Fibroblast of lung (primary cell): ENCODE measurements at regions not wholly inside any gene's neighbourhood (a gene's known extent, or its start where the extent isn't known, plus 50 kb on each side); places are given as distances from the start of the nearest gene placed in this dataset.
"Not testable (repeated sequence)": the region's sequence is repeated elsewhere in the genome, so short reads cannot be mapped to it uniquely, and the experiment has no call there.

Source experiments
- DNase-seq, 2 donors: peaks; one replicate each; pipeline versions ENCODE4 v3.0.0 to v3.0.0-alpha.2; 2010; ENCODE audit warnings: low read depth in 2 of 2
- H2AFZ ChIP-seq: 2 replicates; pipeline ENCODE4 v1.5.1; 2012; ENCODE audit warnings: low read length, control low read depth, inconsistent platforms
- H3K27ac ChIP-seq: 2 replicates; pipeline ENCODE4 v1.5.1; 2011; ENCODE audit warnings: low read length, control low read depth; ENCODE audit not compliant: insufficient read depth
- H3K27me3 ChIP-seq: 2 replicates; pipeline ENCODE4 v1.5.1; 2011; ENCODE audit warnings: mild to moderate bottlenecking, low read length; ENCODE audit not compliant: control insufficient read depth, insufficient read depth
- H3K36me3 ChIP-seq: 2 replicates; pipeline ENCODE4 v1.5.1; 2011; ENCODE audit warnings: low read length; ENCODE audit not compliant: control insufficient read depth, insufficient read depth
- H3K4me1 ChIP-seq: 2 replicates; pipeline ENCODE4 v1.5.1; 2011; ENCODE audit warnings: low read length; ENCODE audit not compliant: control insufficient read depth, insufficient read depth; ENCODE audit errors: extremely low read depth
- H3K4me2 ChIP-seq: 2 replicates; pipeline ENCODE4 v1.5.1; 2011; ENCODE audit warnings: low read length, control low read depth; ENCODE audit not compliant: insufficient read depth; ENCODE audit errors: extremely low read depth
- H3K4me3 ChIP-seq, 4 experiments: fragments of 200-600 bp in 1 of 4; sonication (generic) in 1 of 4; replicated peaks in 1 of 4; 2 replicates each; pipeline ENCODE4 v1.5.1; 2011 to 2016; ENCODE audit warnings: low read length in 4 of 4, low read depth in 3 of 4, mild to moderate bottlenecking in 3 of 4, control low read depth in 2 of 4, inconsistent platforms in 1 of 4, mixed read lengths in 1 of 4; ENCODE audit not compliant: insufficient read depth in 1 of 4; ENCODE audit errors: control extremely low read depth in 1 of 4
- H3K79me2 ChIP-seq: 2 replicates; pipeline ENCODE4 v1.5.1; 2012; ENCODE audit warnings: mild to moderate bottlenecking, low read length, inconsistent platforms; ENCODE audit not compliant: control insufficient read depth, insufficient read depth
- H3K9ac ChIP-seq: 2 replicates; pipeline ENCODE4 v1.5.1; 2011; ENCODE audit warnings: mild to moderate bottlenecking, low read length, control low read depth; ENCODE audit not compliant: insufficient read depth
- H3K9me3 ChIP-seq: 2 replicates; pipeline ENCODE4 v1.5.1; 2012; ENCODE audit warnings: low read depth, low read length; ENCODE audit not compliant: control insufficient read depth, insufficient read depth
- H4K20me1 ChIP-seq: 2 replicates; pipeline ENCODE4 v1.5.1; 2011; ENCODE audit warnings: low read length; ENCODE audit not compliant: control insufficient read depth, insufficient read depth; ENCODE audit errors: extremely low read depth
- EZH2 ChIP-seq: IDR thresholded peaks from 2 replicates; pipeline ENCODE4 v1.5.1; 2012; ENCODE audit warnings: low read length, control low read depth, mild to moderate bottlenecking; ENCODE audit errors: missing control alignments
- TF ChIP-seq, protein P1 (sequence below), 2 donors: IDR thresholded peaks in 1 of 2; conservative IDR thresholded peaks in 1 of 2; 1 replicate in 1 of 2; 2 replicates in 1 of 2; pipeline ENCODE4 v1.5.1; 2011 to 2012; ENCODE audit warnings: low read length in 2 of 2, control low read depth in 1 of 2, inconsistent platforms in 1 of 2, low read depth in 1 of 2, mild to moderate bottlenecking in 1 of 2

DNA sequence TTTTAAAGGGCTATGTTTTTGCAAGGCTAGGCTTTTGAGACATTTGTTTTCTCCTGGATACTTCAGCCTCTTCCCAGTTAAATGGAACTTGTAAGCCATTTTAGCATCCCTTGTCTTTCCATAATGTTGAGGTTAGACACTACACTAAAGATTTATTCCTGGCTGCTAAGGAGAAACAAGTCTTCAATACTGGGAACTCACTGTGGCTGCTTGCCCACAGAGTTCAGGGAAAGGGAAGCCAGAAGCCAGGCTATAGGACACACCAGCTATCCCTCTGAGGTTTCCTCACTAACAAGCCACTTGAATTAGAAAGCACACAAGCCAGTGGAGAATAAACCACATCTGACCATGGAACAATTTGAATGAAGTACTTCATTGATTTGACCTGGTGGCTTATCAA is 421.7 kb upstream of the CHRM2 start:
- H3K9me3 ChIP-seq = no peaks in the 10 kb centered on the region
- H3K4me1 ChIP-seq = no peaks in the 10 kb centered on the region
- H3K27me3 ChIP-seq = no peaks in the 10 kb centered on the region
- DNase-seq = no peak
- no peak overlapping the region for H3K4me3 ChIP-seq
- H3K79me2 ChIP-seq = no peaks in the 10 kb centered on the region
- H3K9ac ChIP-seq = no peak overlapping the region
- no peak overlapping the region for H3K27ac ChIP-seq
- no peaks in the 10 kb centered on the region for H4K20me1 ChIP-seq
- H3K36me3 ChIP-seq = no peaks in the 10 kb centered on the region
- H3K4me2 ChIP-seq = no peak overlapping the region
- H2AFZ ChIP-seq = no peak overlapping the region
- TF ChIP-seq, protein P1, sequence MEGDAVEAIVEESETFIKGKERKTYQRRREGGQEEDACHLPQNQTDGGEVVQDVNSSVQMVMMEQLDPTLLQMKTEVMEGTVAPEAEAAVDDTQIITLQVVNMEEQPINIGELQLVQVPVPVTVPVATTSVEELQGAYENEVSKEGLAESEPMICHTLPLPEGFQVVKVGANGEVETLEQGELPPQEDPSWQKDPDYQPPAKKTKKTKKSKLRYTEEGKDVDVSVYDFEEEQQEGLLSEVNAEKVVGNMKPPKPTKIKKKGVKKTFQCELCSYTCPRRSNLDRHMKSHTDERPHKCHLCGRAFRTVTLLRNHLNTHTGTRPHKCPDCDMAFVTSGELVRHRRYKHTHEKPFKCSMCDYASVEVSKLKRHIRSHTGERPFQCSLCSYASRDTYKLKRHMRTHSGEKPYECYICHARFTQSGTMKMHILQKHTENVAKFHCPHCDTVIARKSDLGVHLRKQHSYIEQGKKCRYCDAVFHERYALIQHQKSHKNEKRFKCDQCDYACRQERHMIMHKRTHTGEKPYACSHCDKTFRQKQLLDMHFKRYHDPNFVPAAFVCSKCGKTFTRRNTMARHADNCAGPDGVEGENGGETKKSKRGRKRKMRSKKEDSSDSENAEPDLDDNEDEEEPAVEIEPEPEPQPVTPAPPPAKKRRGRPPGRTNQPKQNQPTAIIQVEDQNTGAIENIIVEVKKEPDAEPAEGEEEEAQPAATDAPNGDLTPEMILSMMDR (conservative IDR thresholded peaks at IDR 0.05 in 1 of 2, IDR thresholded peaks at IDR 0.05 in 1 of 2; ENCODE audit: low read depth in 1 of 2, low read length in 2 of 2) = no peak
- TF ChIP-seq EZH2 = no peak

DNA sequence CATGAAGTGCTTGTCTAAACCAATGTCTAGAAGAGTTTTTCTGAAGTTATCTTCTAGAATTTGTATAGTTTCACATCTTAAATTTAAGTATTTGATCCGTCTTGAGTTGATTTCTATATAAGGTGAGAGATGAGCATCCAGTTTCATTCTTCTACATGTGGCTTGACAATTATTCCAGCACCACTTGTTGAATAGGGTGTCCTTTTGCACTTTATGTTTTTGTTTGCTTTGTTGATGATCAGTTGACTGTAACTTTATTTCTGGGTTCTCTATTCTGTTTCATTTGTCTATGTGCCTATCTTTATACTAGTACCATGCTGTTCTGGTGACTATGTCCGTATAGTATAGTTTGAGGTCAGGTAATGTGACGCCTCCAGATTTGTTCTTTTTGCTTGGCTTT is 426.6 kb upstream of the CHRM2 start:
- H3K4me1 ChIP-seq = no peaks in the 10 kb centered on the region
- H2AFZ ChIP-seq = no peak overlapping the region
- DNase-seq = no peak
- H3K9me3 ChIP-seq = no peaks in the 10 kb centered on the region
- H3K27me3 ChIP-seq = no peaks in the 10 kb centered on the region
- H3K36me3 ChIP-seq = no peaks in the 10 kb centered on the region
- H3K4me2 ChIP-seq = no peak overlapping the region
- no peaks in the 10 kb centered on the region for H3K79me2 ChIP-seq
- H3K27ac ChIP-seq = no peak overlapping the region
- TF ChIP-seq, protein P1 (conservative IDR thresholded peaks at IDR 0.05 in 1 of 2, IDR thresholded peaks at IDR 0.05 in 1 of 2; ENCODE audit: low read depth in 1 of 2, low read length in 2 of 2) = no peak
- TF ChIP-seq EZH2 = no peak
- H3K9ac ChIP-seq = no peak overlapping the region
- no peak overlapping the region for H3K4me3 ChIP-seq
- H4K20me1 ChIP-seq = no peaks in the 10 kb centered on the region

DNA sequence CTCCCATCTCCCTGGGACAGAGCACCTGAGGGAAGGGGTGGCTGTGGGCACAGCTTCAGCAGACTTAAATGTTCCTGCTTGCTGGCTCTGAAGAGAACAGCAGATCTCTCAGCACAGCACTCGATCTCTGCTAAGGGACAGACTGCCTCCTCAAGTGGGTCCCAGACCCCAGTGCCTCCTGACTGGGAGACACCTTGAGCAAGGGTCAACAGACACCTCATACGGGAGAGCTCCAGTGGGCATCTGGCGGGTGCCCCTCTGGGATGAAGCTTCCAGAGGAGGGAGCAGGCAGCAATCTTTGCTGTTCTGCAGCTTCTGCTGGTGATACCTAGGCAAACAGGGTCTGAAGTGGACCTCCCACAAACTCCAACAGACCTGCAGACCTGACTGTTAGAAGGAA is 436.7 kb upstream of the CHRM2 start:
- H3K27me3 ChIP-seq, H3K27ac ChIP-seq, H3K4me3 ChIP-seq, H4K20me1 ChIP-seq, H3K9me3 ChIP-seq, H3K79me2 ChIP-seq, H2AFZ ChIP-seq, DNase-seq, H3K4me1 ChIP-seq, H3K36me3 ChIP-seq, H3K4me2 ChIP-seq, H3K9ac ChIP-seq: not testable (repeated sequence)

DNA sequence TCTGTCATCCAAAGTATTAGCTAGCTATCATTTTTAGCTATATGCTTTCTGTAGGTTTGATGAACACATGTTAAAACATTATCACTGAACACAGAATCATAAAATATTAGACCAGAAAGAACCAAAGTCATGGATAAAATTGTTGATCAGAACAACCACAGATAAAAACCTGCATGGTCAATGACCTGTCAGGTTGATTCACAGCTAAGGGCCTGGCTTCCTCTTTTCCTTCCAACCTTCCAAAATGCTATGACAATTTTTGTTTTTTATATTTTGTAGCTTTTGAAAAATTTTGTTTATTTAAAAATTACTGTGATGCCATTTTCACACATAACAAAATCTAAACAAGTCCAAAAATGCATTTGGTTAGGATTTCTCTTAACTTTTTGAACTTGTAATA is 444.4 kb upstream of the CHRM2 start:
- no peaks in the 10 kb centered on the region for H3K79me2 ChIP-seq
- TF ChIP-seq, protein P1 (conservative IDR thresholded peaks at IDR 0.05 in 1 of 2, IDR thresholded peaks at IDR 0.05 in 1 of 2; ENCODE audit: low read depth in 1 of 2, low read length in 2 of 2) = no peak
- no peak for TF ChIP-seq EZH2
- H3K4me3 ChIP-seq = no peak overlapping the region
- no peak overlapping the region for H3K9ac ChIP-seq
- H3K9me3 ChIP-seq = no peaks in the 10 kb centered on the region
- H3K4me1 ChIP-seq = no peaks in the 10 kb centered on the region
- no peak overlapping the region for H3K4me2 ChIP-seq
- no peak for DNase-seq
- no peaks in the 10 kb centered on the region for H3K36me3 ChIP-seq
- H3K27me3 ChIP-seq = no peaks in the 10 kb centered on the region
- H2AFZ ChIP-seq = no peak overlapping the region
- no peak overlapping the region for H3K27ac ChIP-seq
- H4K20me1 ChIP-seq = no peaks in the 10 kb centered on the region

DNA sequence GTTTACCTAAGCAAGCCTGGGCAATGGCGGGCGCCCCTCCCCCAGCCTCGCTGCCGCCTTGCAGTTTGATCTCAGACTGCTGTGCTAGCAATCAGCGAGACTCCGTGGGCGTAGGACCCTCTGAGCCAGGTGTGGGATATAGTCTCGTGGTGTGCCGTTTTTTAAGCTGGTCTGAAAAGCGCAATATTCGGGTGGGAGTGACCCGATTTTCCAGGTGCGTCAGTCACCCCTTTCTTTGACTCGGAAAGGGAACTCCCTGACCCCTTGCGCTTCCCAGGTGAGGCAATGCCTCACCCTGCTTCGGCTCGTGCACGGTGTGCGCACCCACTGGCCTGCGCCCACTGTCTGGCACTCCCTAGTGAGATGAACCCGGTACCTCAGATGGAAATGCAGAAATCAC is 442.6 kb upstream of the MTPN start:
- DNase-seq, H4K20me1 ChIP-seq, H3K27me3 ChIP-seq, H3K79me2 ChIP-seq, H3K4me1 ChIP-seq, H3K36me3 ChIP-seq, H3K27ac ChIP-seq, H3K4me2 ChIP-seq, H3K9me3 ChIP-seq, H2AFZ ChIP-seq, H3K9ac ChIP-seq, H3K4me3 ChIP-seq: not testable (repeated sequence)
